CD14-positive monocyte (primary cell): ENCODE measurements at regions not wholly inside any gene's neighbourhood (a gene's known extent, or its start where the extent isn't known, plus 50 kb on each side); places are given as distances from the start of the nearest gene placed in this dataset.

Experiments used
- DNase-seq, 3 donors: peaks; one replicate each; pipeline ENCODE4 v3.0.0-alpha.2; 2011 to 2022
- H2AFZ ChIP-seq: 2 replicates; pipeline ENCODE4 v1.6.0; 2012; ENCODE audit warnings: mild to moderate bottlenecking, low read depth, low read length, inconsistent platforms; ENCODE audit not compliant: insufficient read depth, poor library complexity, severe bottlenecking
- H3K27ac ChIP-seq, 2 donors: 1 replicate in 1 of 2; 2 replicates in 1 of 2; pipeline ENCODE4 v1.5.1; 2012 to 2013; ENCODE audit warnings: low read length in 2 of 2, control low read depth in 1 of 2, inconsistent platforms in 1 of 2, low read depth in 1 of 2, mild to moderate bottlenecking in 1 of 2
- H3K27me3 ChIP-seq, 2 donors: one replicate each; pipeline versions ENCODE4 v1.6.0 to v1.6.1; 2011 to 2013; ENCODE audit warnings: low read length in 2 of 2; ENCODE audit not compliant: control insufficient read depth in 2 of 2, insufficient read depth in 2 of 2
- H3K36me3 ChIP-seq, 2 donors: replicated peaks in 1 of 2; 1 replicate in 1 of 2; 2 replicates in 1 of 2; pipeline versions ENCODE4 v1.5.1 to v1.6.1; 2012 to 2013; ENCODE audit warnings: low read length in 2 of 2, control low read depth in 1 of 2, inconsistent platforms in 1 of 2, mild to moderate bottlenecking in 1 of 2; ENCODE audit not compliant: insufficient read depth in 2 of 2, control insufficient read depth in 1 of 2
- H3K4me1 ChIP-seq, 2 donors: 1 replicate in 1 of 2; 2 replicates in 1 of 2; pipeline versions ENCODE4 v1.5.1 to v1.6.1; 2012 to 2013; ENCODE audit warnings: low read length in 2 of 2, control low read depth in 1 of 2, inconsistent platforms in 1 of 2, mild to moderate bottlenecking in 1 of 2, moderate library complexity in 1 of 2; ENCODE audit not compliant: insufficient read depth in 2 of 2, control insufficient read depth in 1 of 2
- H3K4me2 ChIP-seq: replicated peaks from 2 replicates; pipeline ENCODE3; 2012; ENCODE audit warnings: low read length, moderate library complexity, mild to moderate bottlenecking; ENCODE audit not compliant: poor library complexity, severe bottlenecking; ENCODE audit errors: extremely low read depth
- H3K4me3 ChIP-seq, 3 experiments: fragments of 200-600 bp in 1 of 3; sonication (generic) in 1 of 3; replicated peaks in 1 of 3; 1 replicate in 2 of 3; 2 replicates in 1 of 3; pipeline ENCODE4 v1.5.1; 2011 to 2013; ENCODE audit warnings: low read length in 3 of 3, mild to moderate bottlenecking in 3 of 3, control low read depth in 2 of 3, low read depth in 2 of 3, inconsistent platforms in 1 of 3, moderate library complexity in 1 of 3
- H3K79me2 ChIP-seq: 2 replicates; pipeline ENCODE4 v1.6.0; 2012; ENCODE audit warnings: mild to moderate bottlenecking, control low read depth, inconsistent platforms, low read length, moderate library complexity; ENCODE audit not compliant: insufficient read depth
- H3K9ac ChIP-seq: 2 replicates; pipeline ENCODE4 v1.6.0; 2017; ENCODE audit warnings: low read length, mild to moderate bottlenecking; ENCODE audit not compliant: insufficient read depth, poor library complexity, severe bottlenecking
- H3K9me3 ChIP-seq, 2 donors: replicated peaks in 1 of 2; 1 replicate in 1 of 2; 2 replicates in 1 of 2; pipeline versions ENCODE4 v1.5.1 to v1.6.1; 2012 to 2013; ENCODE audit warnings: low read length in 2 of 2, control low read depth in 1 of 2; ENCODE audit not compliant: control insufficient read depth in 1 of 2, insufficient read depth in 1 of 2
- H4K20me1 ChIP-seq: 2 replicates; pipeline ENCODE4 v1.6.0; 2012; ENCODE audit warnings: mild to moderate bottlenecking, low read length, control low read depth, moderate library complexity; ENCODE audit not compliant: insufficient read depth
- H3K27ac Mint-ChIP-seq, 7 donors: one replicate each; pipeline ENCODE4 v1.8.0; 2020; ENCODE audit warnings: mild to moderate bottlenecking in 7 of 7, mixed read lengths in 7 of 7, moderate library complexity in 6 of 7, inconsistent platforms in 2 of 7
- H3K27me3 Mint-ChIP-seq, 3 donors: one replicate each; pipeline ENCODE4 v1.8.0; 2021 to 2022; ENCODE audit warnings: low read depth in 3 of 3, mild to moderate bottlenecking in 3 of 3, mixed read lengths in 3 of 3, moderate library complexity in 3 of 3, inconsistent platforms in 1 of 3
- H3K36me3 Mint-ChIP-seq, 2 donors: one replicate each; pipeline ENCODE4 v1.8.0; 2020; ENCODE audit warnings: mixed read lengths in 2 of 2, inconsistent platforms in 1 of 2, mild to moderate bottlenecking in 1 of 2
- H3K4me1 Mint-ChIP-seq: one replicate; pipeline ENCODE4 v1.8.0; 2020; ENCODE audit warnings: mild to moderate bottlenecking, mixed read lengths
- H3K4me3 Mint-ChIP-seq, 2 donors: one replicate each; pipeline ENCODE4 v1.8.0; 2020; ENCODE audit warnings: mild to moderate bottlenecking in 2 of 2, mixed read lengths in 2 of 2, moderate library complexity in 1 of 2
- H3K9me3 Mint-ChIP-seq, 7 donors: one replicate each; pipeline ENCODE4 v1.8.0; 2020 to 2022; ENCODE audit warnings: mixed read lengths in 7 of 7, mild to moderate bottlenecking in 6 of 7, moderate library complexity in 6 of 7, inconsistent platforms in 2 of 7
- WGBS: methylation state at CpG from one replicate; pipeline ENCODE4 v1.1.5; 2013; ENCODE audit warnings: missing lambda C conversion rate; ENCODE audit not compliant: insufficient coverage; 5-methylcytosine and 5-hydroxymethylcytosine counted together
- intact Hi-C, 2 donors: fragments of 100-400 bp; cut with micrococcal nuclease; formaldehyde crosslinking; loops; one replicate each; pipeline versions ENCODE4 v1.15.0 to v1.15.1; 2023
- TF ChIP-seq, protein P1 (sequence below): fragments of 200-600 bp; IDR thresholded peaks from one replicate; pipeline ENCODE4 v1.8.0; 2022; ENCODE audit warnings: antibody characterized with exemption, mild to moderate bottlenecking

DNA sequence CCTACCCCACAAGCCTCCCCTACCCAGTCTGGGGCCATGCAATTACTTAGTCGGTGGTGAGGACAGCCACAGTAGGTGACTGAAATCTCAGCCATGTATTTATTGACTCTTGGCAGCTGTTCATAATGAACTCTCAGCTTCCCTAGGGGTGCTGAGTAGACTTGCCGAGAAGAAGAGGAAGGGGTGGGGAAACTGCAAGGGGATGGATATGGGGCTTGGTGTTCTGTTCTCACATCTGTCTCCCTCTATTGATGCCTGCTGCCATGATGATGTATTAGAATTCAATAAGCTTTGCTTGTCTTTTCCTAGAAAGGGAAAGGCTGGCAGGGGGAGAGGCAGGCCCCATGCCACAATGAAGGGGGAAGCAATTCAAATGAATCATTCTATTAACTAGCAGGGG lies 112.9 kb downstream of the GP2 start:
- Histone ChIP-seq H3K4me1 (no peaks in the 10 kb centered on the region), H3K4me3 (no peak overlapping the region)
- peaks cover 0 to 4% (median 0%) of the 10 kb centered on the region in 3 donors for H3K27me3 Mint-ChIP-seq

DNA sequence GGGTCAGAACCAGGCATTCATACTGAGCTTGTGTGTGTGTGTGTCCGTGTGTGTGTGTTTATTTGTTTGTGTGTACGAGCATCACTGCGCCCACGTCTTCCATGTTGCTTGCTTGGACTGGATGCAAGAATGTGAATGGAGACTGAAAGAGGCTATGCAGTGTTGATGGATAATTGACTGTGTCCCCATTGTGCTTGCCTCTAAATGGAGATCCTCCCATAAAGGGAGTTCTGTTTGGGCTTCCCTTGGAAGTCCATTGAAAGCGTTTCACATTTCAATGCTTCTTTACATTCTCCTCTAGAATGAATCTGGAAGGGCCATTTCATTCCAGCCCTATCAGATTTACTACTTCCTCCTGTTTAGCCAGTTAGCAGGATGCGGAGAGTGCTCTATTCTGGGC lies 124.0 kb downstream of the GP2 start:
- Histone ChIP-seq H3K9me3 (no peaks in the 10 kb centered on the region), H3K79me2 (no peaks in the 10 kb centered on the region), H4K20me1 (no peaks in the 10 kb centered on the region), H3K27ac (no peak overlapping the region), H3K4me3 (no peak overlapping the region), H3K36me3 (no peaks in the 10 kb centered on the region), H2AFZ (no peak overlapping the region), H3K9ac (no peak overlapping the region), H3K4me1 (no peaks in the 10 kb centered on the region), H3K27me3 (no peaks in the 10 kb centered on the region), H3K4me2 (no peak overlapping the region)
- Mint-ChIP-seq H3K36me3 (no peaks in the 10 kb centered on the region), H3K27ac (peak overlapping the region in 1 of 7 donors; percentile 41), H3K4me1 (no peaks in the 10 kb centered on the region), H3K27me3 (peaks cover 3 to 7% (median 4%) of the 10 kb centered on the region in 3 donors), H3K4me3 (no peak overlapping the region), H3K9me3 (peaks cover 0 to 7% (median 1%) of the 10 kb centered on the region in 7 donors)
- no peak for DNase-seq
- intact Hi-C loops = no loop called here
- 77% methylated on average over 5 of the region's 6 CpGs for WGBS
- TF ChIP-seq, protein P1, sequence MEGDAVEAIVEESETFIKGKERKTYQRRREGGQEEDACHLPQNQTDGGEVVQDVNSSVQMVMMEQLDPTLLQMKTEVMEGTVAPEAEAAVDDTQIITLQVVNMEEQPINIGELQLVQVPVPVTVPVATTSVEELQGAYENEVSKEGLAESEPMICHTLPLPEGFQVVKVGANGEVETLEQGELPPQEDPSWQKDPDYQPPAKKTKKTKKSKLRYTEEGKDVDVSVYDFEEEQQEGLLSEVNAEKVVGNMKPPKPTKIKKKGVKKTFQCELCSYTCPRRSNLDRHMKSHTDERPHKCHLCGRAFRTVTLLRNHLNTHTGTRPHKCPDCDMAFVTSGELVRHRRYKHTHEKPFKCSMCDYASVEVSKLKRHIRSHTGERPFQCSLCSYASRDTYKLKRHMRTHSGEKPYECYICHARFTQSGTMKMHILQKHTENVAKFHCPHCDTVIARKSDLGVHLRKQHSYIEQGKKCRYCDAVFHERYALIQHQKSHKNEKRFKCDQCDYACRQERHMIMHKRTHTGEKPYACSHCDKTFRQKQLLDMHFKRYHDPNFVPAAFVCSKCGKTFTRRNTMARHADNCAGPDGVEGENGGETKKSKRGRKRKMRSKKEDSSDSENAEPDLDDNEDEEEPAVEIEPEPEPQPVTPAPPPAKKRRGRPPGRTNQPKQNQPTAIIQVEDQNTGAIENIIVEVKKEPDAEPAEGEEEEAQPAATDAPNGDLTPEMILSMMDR = no peak

More for the DNA sequence above, 112.9 kb downstream of the GP2 start:
- no peak overlapping the region for H3K4me3 Mint-ChIP-seq
- TF ChIP-seq, protein P1 = no peak
- Histone ChIP-seq H3K36me3 (no peaks in the 10 kb centered on the region), H2AFZ (no peak overlapping the region), H3K27me3 (no peaks in the 10 kb centered on the region), H3K9me3 (no peaks in the 10 kb centered on the region), H4K20me1 (no peaks in the 10 kb centered on the region), H3K27ac (no peak overlapping the region), H3K4me2 (no peak overlapping the region), H3K9ac (no peak overlapping the region), H3K79me2 (no peaks in the 10 kb centered on the region)
- intact Hi-C loops = no loop called here
- H3K4me1 Mint-ChIP-seq = no peaks in the 10 kb centered on the region
- 40% methylated on average over 1 of the region's 2 CpGs for WGBS
- H3K36me3 Mint-ChIP-seq = no peaks in the 10 kb centered on the region
- H3K9me3 Mint-ChIP-seq = peaks cover 1 to 10% (median 4%) of the 10 kb centered on the region in 7 donors
- no peak for DNase-seq
- H3K27ac Mint-ChIP-seq = no peak overlapping the region
